NCI-H2196 (cell line): ENCODE measurements at regions not wholly inside any gene's neighbourhood (a gene's known extent, or its start where the extent isn't known, plus 50 kb on each side); places are given as distances from the start of the nearest gene placed in this dataset.

ENCODE experiments used
- DNase-seq: peaks from one replicate; lab custom pipeline; 2025; ENCODE audit not compliant: unreplicated experiment; lab: John Stamatoyannopoulos, UW

- no peak for DNase-seq
Observed at GRCh38 chr10:75347186-75347585, 54.4 kb downstream of the ZNF503 start.

- DNase-seq = no peak
Observed at GRCh38 chr10:75345738-75346137, 55.8 kb downstream of the ZNF503 start.

GRCh38 chr10:75344170-75344569 lies 57.4 kb downstream of the ZNF503 start:
- DNase-seq = no peak

GRCh38 chr10:75342397-75342796 lies 59.2 kb downstream of the ZNF503 start:
- no peak for DNase-seq

- no peak for DNase-seq
Observed at GRCh38 chr10:75335983-75336382, 65.6 kb downstream of the ZNF503 start.

- DNase-seq = no peak
Observed at GRCh38 chr10:75335191-75335590, 66.4 kb downstream of the ZNF503 start.

- no peak for DNase-seq
Observed at GRCh38 chr10:75334720-75335119, 66.8 kb downstream of the ZNF503 start.

GRCh38 chr10:75332081-75332480 lies 69.5 kb downstream of the ZNF503 start:
- no peak for DNase-seq

- no peak for DNase-seq
Observed at GRCh38 chr10:75331081-75331480, 70.5 kb downstream of the ZNF503 start.

GRCh38 chr10:75329190-75329745 lies 72.3 kb downstream of the ZNF503 start:
- no peak for DNase-seq

- DNase-seq = no peak
Observed at GRCh38 chr10:75326306-75326705, 75.3 kb downstream of the ZNF503 start.

- DNase-seq = no peak
Observed at GRCh38 chr10:75319274-75319673, 82.3 kb downstream of the ZNF503 start.

GRCh38 chr10:75314570-75314969 lies 78.8 kb upstream of the COMTD1 start:
- no peak for DNase-seq

- no peak for DNase-seq
Observed at GRCh38 chr10:75312440-75312839, 76.7 kb upstream of the COMTD1 start.

GRCh38 chr10:75305675-75306074 lies 69.9 kb upstream of the COMTD1 start:
- no peak for DNase-seq

GRCh38 chr10:75304741-75305390 lies 69.1 kb upstream of the COMTD1 start:
- no peak for DNase-seq

GRCh38 chr10:75304313-75304712 lies 68.6 kb upstream of the COMTD1 start:
- no peak for DNase-seq

GRCh38 chr10:75303045-75303777 lies 67.5 kb upstream of the COMTD1 start:
- no peak for DNase-seq

GRCh38 chr10:75302029-75302428 lies 66.3 kb upstream of the COMTD1 start:
- no peak for DNase-seq

- DNase-seq = no peak
Observed at GRCh38 chr10:75297021-75297599, 61.4 kb upstream of the COMTD1 start.

GRCh38 chr10:75295868-75296441 lies 60.2 kb upstream of the COMTD1 start:
- no peak for DNase-seq
